BJ (cell line): ENCODE measurements at regions not wholly inside any gene's neighbourhood (a gene's known extent, or its start where the extent isn't known, plus 50 kb on each side); places are given as distances from the start of the nearest gene placed in this dataset.

Experiments used
- CTCF ChIA-PET: fragments of 350-600 bp; formaldehyde crosslinking; extraction: SDS; loops from one replicate; lab custom pipeline; 2021; ENCODE audit warnings: antibody characterized with exemption, inconsistent platforms; lab: Yijun Ruan, JAX
- POLR2A ChIA-PET: fragments of 300-600 bp; sonication (Branson Sonifier 250); formaldehyde crosslinking; extraction: SDS; loops from one replicate; lab custom pipeline; 2021; ENCODE audit warnings: antibody characterized with exemption; lab: Charles Lee
- DNase-seq: peaks from one replicate; pipeline ENCODE4 v3.0.0-alpha.2; 2011; ENCODE audit warnings: low read depth
- H3K27me3 ChIP-seq: 2 replicates; pipeline ENCODE4 v1.6.0; 2011; ENCODE audit warnings: low read length; ENCODE audit not compliant: control insufficient read depth, insufficient read depth
- H3K36me3 ChIP-seq: 2 replicates; pipeline ENCODE4 v1.5.1; 2011; ENCODE audit warnings: low read length; ENCODE audit not compliant: control insufficient read depth, insufficient read depth
- H3K4me3 ChIP-seq: 2 replicates; pipeline ENCODE4 v1.5.1; 2011; ENCODE audit warnings: low read depth, mild to moderate bottlenecking, control low read depth, low read length
- CTCF ChIP-seq: IDR thresholded peaks from 2 replicates; pipeline ENCODE4 v1.5.1; 2011; ENCODE audit warnings: low read depth, mild to moderate bottlenecking, control low read depth, inconsistent platforms, low read length, moderate library complexity; ENCODE audit not compliant: insufficient read depth

DNA sequence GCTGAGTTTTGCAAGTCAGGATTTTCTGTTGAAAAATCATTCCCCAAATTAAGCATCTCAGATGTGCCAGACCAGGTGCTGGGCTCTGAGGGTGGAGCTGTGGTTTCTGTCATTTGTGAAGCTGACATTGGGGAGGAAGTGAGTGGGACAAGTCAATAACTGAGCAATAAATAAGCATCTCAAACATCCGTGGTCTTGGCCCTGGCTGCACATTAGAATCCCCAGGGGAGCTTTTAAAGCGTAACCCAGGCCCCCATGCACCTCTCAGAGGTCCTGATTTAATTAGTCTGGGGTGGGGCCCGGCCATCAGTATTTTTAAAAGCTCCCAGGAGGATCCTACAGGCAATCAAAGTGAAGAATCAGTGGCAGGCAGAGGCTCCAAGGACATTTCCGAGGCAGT is 420.0 kb downstream of the MN1 start:
- no peak for DNase-seq
- H3K36me3 ChIP-seq: no peaks in the 10 kb centered on the region
- CTCF ChIA-PET: no interaction called here
- peaks cover 26% of the 10 kb centered on the region for H3K27me3 ChIP-seq
- POLR2A ChIA-PET: no interaction called here
- no peak overlapping the region for H3K4me3 ChIP-seq
- TF ChIP-seq CTCF: no peak

GRCh38 chr22:27381960-27382742 is 419.4 kb downstream of the MN1 start:
- no peaks in the 10 kb centered on the region for H3K36me3 ChIP-seq
- ChIA-PET POLR2A (no interaction called here), CTCF (no interaction called here)
- TF ChIP-seq CTCF: no peak
- H3K4me3 ChIP-seq: no peak overlapping the region
- peaks cover 26% of the 10 kb centered on the region for H3K27me3 ChIP-seq
- no peak for DNase-seq

DNA sequence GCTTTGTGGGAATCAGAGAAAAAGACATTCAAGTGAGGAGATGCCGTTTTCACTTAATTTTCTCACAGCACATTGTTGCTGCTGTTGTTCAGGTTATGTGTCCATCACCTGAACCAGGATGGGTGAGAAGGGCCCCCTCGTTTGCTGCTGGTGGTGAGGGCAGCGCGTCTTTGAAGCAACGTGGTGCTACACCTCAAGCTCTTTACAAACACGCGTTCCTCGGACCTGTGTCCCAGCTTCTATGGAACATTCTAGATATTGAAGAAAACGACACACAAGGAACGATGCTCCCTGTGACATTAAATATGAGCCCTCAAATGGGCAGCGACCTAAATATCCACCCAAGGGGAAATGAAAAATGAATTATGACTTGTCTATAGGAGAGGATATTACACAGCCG is 418.6 kb downstream of the MN1 start:
- no peak for TF ChIP-seq CTCF
- H3K27me3 ChIP-seq: peaks cover 26% of the 10 kb centered on the region
- no peak overlapping the region for H3K4me3 ChIP-seq
- ChIA-PET POLR2A (no interaction called here), CTCF (no interaction called here)
- DNase-seq: no peak
- no peaks in the 10 kb centered on the region for H3K36me3 ChIP-seq

- ChIA-PET POLR2A (no interaction called here), CTCF (no interaction called here)
- TF ChIP-seq CTCF: no peak
- Histone ChIP-seq H3K4me3 (no peak overlapping the region), H3K27me3 (peaks cover 20% of the 10 kb centered on the region), H3K36me3 (no peaks in the 10 kb centered on the region)
- DNase-seq: no peak
Observed at GRCh38 chr22:27383896-27384295, 417.7 kb downstream of the MN1 start.

GRCh38 chr22:27385261-27385998 is 416.1 kb downstream of the MN1 start:
- POLR2A ChIA-PET: no interaction called here
- CTCF ChIA-PET: no interaction called here
- DNase-seq: no peak
- no peaks in the 10 kb centered on the region for H3K36me3 ChIP-seq
- H3K4me3 ChIP-seq: no peak overlapping the region
- no peak for TF ChIP-seq CTCF
- H3K27me3 ChIP-seq: peaks cover 16% of the 10 kb centered on the region
